Lung (tissue), 11 donors: ENCODE measurements at regions not wholly inside any gene's neighbourhood (a gene's known extent, or its start where the extent isn't known, plus 50 kb on each side); places are given as distances from the start of the nearest gene placed in this dataset.

ENCODE experiments used
- ATAC-seq: fragments of 200-7000 bp; cut with Tn5 transposase; one replicate; pipeline ENCODE4 v1.9.1; 2020; ENCODE audit warnings: moderate number of reproducible peaks; ENCODE audit not compliant: insufficient read depth, low FRiP score
- DNase-seq, 3 donors: peaks; one replicate each; pipeline ENCODE4 v3.0.0-alpha.2; 2013 to 2017
- H3K27ac ChIP-seq, 2 donors: one replicate each; pipeline ENCODE4 v1.5.1; 2013; ENCODE audit warnings: mild to moderate bottlenecking in 2 of 2, moderate library complexity in 2 of 2, control low read depth in 1 of 2, inconsistent platforms in 1 of 2, low read depth in 1 of 2, low read length in 1 of 2
- H3K27me3 ChIP-seq, 3 donors: one replicate each; pipeline ENCODE4 v1.5.1; 2013; ENCODE audit warnings: low read length in 2 of 3; ENCODE audit not compliant: control insufficient read depth in 3 of 3, insufficient read depth in 3 of 3
- H3K36me3 ChIP-seq, 4 donors: one replicate each; pipeline ENCODE4 v1.5.1; 2013; ENCODE audit warnings: low read length in 4 of 4, mild to moderate bottlenecking in 1 of 4, moderate library complexity in 1 of 4; ENCODE audit not compliant: control insufficient read depth in 4 of 4, insufficient read depth in 4 of 4
- H3K4me1 ChIP-seq, 5 donors: one replicate each; pipeline ENCODE4 v1.5.1; 2013; ENCODE audit warnings: low read length in 5 of 5, mild to moderate bottlenecking in 2 of 5, moderate library complexity in 1 of 5; ENCODE audit not compliant: control insufficient read depth in 5 of 5, insufficient read depth in 5 of 5
- H3K4me3 ChIP-seq: one replicate; pipeline ENCODE4 v1.5.1; 2013; ENCODE audit warnings: mild to moderate bottlenecking, control low read depth, moderate library complexity
- H3K9ac ChIP-seq, 2 donors: one replicate each; pipeline ENCODE4 v1.5.1; 2013; ENCODE audit warnings: low read length in 2 of 2, control low read depth in 1 of 2; ENCODE audit not compliant: insufficient read depth in 1 of 2
- H3K9me3 ChIP-seq, 4 donors: one replicate each; pipeline ENCODE4 v1.5.1; 2013; ENCODE audit warnings: low read length in 3 of 4, mild to moderate bottlenecking in 1 of 4, moderate library complexity in 1 of 4; ENCODE audit not compliant: control insufficient read depth in 4 of 4, insufficient read depth in 3 of 4
- CTCF ChIP-seq: IDR thresholded peaks from 2 replicates; pipeline ENCODE4 v1.5.1; 2012; ENCODE audit warnings: mild to moderate bottlenecking; ENCODE audit errors: control extremely low read depth, extremely low read depth
- WGBS, 2 donors: extraction: QIAGEN DNeasy Blood & Tissue Kit; methylation state at CpG; one replicate each; pipeline ENCODE4 v1.1.7; 2013; 5-methylcytosine and 5-hydroxymethylcytosine counted together
- donor health status: control.
- donor health status: control.
- donor health status: Bipolar disorder and iron deficiency.
- donor health status: healthy.
- donor health status: DM: yes; HTN: yes; CAD: no.

DNA sequence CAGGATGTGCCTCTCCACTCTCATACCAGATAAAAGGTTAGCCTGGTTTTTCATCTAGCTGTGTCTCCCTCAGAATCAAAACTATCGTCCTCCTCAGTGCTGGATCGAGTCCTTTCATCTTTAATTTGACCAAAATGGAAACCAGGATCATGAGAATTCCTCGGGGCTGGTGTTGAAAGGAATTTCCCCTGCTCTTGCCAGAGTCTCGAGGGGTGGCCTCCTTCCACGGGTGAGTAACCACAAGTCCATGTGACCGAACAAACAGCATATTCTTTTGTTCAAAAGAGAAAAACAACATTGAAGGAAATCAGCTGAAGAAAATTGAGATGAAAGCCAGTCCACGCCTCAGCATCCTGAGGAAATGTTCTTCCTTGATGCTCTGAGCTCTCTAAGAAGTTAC, 165.9 kb upstream of the CDYL start:
- peak in 1 of 3 donors; percentile 13 for DNase-seq
- Histone ChIP-seq H3K36me3 (no peaks in the 10 kb centered on the region), H3K9me3 (no peaks in the 10 kb centered on the region), H3K27ac (no peak overlapping the region), H3K4me1 (peaks cover 0 to 6% (median 0%) of the 10 kb centered on the region in 5 donors), H3K4me3 (no peak overlapping the region), H3K27me3 (no peaks in the 10 kb centered on the region), H3K9ac (no peak overlapping the region)
- TF ChIP-seq CTCF, result no peak
- no peak for ATAC-seq
- WGBS, 2 donors, result 34 to 40% methylated on average over 7 of the region's 7 CpGs

- no peak overlapping the region for H3K4me3 ChIP-seq
- H3K27me3 ChIP-seq, result no peaks in the 10 kb centered on the region
- H3K9me3 ChIP-seq, result no peaks in the 10 kb centered on the region
- ATAC-seq (no peak), DNase-seq (no peak)
- 88 to 89% methylated on average over 23 of the region's 23 CpGs for WGBS, 2 donors
- H3K4me1 ChIP-seq, result peaks cover 0 to 5% (median 0%) of the 10 kb centered on the region in 5 donors
- no peaks in the 10 kb centered on the region for H3K36me3 ChIP-seq
- H3K27ac ChIP-seq, result peak overlapping the region in 1 of 2 donors; percentile 18
- TF ChIP-seq CTCF, result no peak
- H3K9ac ChIP-seq, result no peak overlapping the region
These were observed 167.7 kb upstream of the CDYL start for GRCh38 chr6:4608361-4609115.

DNA sequence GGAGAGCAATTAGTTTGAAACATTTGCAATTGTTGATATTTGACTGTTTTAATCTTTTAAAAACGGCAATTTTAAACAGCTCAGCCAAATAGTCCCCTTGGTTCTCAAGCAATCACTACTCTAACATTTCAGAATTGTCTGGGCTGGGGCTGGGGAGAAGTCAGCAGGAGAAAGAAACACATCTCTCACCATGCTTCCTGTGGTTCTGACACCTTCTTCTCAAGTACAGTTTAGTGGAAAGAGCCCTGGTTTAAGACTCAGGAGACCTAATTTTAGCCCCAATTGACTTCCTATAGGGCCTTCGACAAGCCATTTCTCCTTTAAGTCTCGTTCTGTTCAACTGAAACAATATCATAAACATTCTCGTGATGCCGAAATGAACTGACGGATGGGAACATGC, 168.4 kb upstream of the CDYL start:
- Histone ChIP-seq H3K4me3 (no peak overlapping the region), H3K9ac (no peak overlapping the region), H3K27me3 (no peaks in the 10 kb centered on the region), H3K36me3 (no peaks in the 10 kb centered on the region), H3K4me1 (peaks cover 0 to 5% (median 0%) of the 10 kb centered on the region in 5 donors), H3K27ac (no peak overlapping the region), H3K9me3 (no peaks in the 10 kb centered on the region)
- DNase-seq, result no peak
- ATAC-seq, result no peak
- no peak for TF ChIP-seq CTCF
- WGBS, 2 donors, result 58 to 63% methylated on average over 6 of the region's 6 CpGs
